ENCODE measurements at regions not wholly inside any gene's neighbourhood (a gene's known extent, or its start where the extent isn't known, plus 50 kb on each side); places are given as distances from the start of the nearest gene placed in this dataset.

DNA sequence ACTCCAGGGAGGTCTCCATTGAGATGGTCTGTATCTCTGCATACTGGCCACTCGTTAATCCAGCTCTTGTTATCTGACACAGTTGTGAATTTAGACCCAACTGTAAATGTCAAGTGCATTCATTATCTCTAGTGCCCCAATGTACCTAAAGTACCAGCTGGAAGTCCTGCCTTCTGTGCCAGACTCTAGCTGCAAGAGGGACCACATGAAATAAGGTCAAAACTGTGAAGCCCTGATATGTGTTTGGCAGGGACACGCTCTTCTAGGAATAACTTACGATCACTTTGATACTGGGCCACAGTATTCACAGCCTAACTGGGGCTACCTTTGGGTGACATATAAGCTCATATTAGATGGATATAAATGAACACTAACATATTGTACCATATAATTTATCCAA lies 268.5 kb downstream of the LRIG3 start:
- Histone ChIP-seq H3K79me2 (ENCODE audit: control insufficient read depth, insufficient read depth, low read length, unreplicated experiment) (no peaks in the 10 kb centered on the region), H3K27ac (ENCODE audit: low read depth, low read length) (no peak overlapping the region), H2AFZ (ENCODE audit: low read length, unreplicated experiment) (no peak overlapping the region), H3K4me3 (ENCODE audit: low read depth, low read length) (no peak overlapping the region), H3K27me3 (ENCODE audit: insufficient read depth, low read length) (no peaks in the 10 kb centered on the region), H3K4me1 (ENCODE audit: control insufficient read depth, insufficient read depth, low read length, unreplicated experiment) (no peaks in the 10 kb centered on the region), H3K36me3 (ENCODE audit: insufficient read depth, low read length) (no peaks in the 10 kb centered on the region)

- H3K4me3 ChIP-seq (ENCODE audit: low read depth, low read length), result no peak overlapping the region
- no peaks in the 10 kb centered on the region for H3K79me2 ChIP-seq (ENCODE audit: control insufficient read depth, insufficient read depth, low read length, unreplicated experiment)
- H3K4me1 ChIP-seq (ENCODE audit: control insufficient read depth, insufficient read depth, low read length, unreplicated experiment), result no peaks in the 10 kb centered on the region
- no peak overlapping the region for H2AFZ ChIP-seq (ENCODE audit: low read length, unreplicated experiment)
- H3K36me3 ChIP-seq (ENCODE audit: insufficient read depth, low read length), result no peaks in the 10 kb centered on the region
- no peaks in the 10 kb centered on the region for H3K27me3 ChIP-seq (ENCODE audit: insufficient read depth, low read length)
- H3K27ac ChIP-seq (ENCODE audit: low read depth, low read length), result no peak overlapping the region
Observed at GRCh38 chr12:58654021-58654420, 266.3 kb downstream of the LRIG3 start.

DNA sequence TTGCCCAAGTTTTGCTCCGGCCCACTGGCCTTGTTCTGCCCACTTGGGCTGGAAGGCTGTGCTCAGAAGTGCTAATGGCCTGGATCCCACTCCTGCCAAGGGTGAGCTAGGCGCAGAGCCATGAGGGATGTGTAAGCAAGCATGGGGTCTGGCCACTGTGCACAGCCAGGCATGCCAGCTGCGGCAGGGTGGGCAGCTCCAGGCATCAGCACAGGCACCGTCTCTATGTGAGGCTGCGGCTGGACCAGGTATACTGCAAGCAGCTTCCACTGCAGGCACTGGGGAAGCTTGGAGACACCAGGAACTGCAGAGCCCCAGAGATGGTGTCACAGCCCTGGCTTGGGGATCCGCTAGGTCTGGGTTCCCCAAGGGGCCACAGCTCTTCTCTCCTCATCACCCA lies 264.9 kb downstream of the LRIG3 start:
- no peaks in the 10 kb centered on the region for H3K79me2 ChIP-seq (ENCODE audit: control insufficient read depth, insufficient read depth, low read length, unreplicated experiment)
- no peaks in the 10 kb centered on the region for H3K4me1 ChIP-seq (ENCODE audit: control insufficient read depth, insufficient read depth, low read length, unreplicated experiment)

DNA sequence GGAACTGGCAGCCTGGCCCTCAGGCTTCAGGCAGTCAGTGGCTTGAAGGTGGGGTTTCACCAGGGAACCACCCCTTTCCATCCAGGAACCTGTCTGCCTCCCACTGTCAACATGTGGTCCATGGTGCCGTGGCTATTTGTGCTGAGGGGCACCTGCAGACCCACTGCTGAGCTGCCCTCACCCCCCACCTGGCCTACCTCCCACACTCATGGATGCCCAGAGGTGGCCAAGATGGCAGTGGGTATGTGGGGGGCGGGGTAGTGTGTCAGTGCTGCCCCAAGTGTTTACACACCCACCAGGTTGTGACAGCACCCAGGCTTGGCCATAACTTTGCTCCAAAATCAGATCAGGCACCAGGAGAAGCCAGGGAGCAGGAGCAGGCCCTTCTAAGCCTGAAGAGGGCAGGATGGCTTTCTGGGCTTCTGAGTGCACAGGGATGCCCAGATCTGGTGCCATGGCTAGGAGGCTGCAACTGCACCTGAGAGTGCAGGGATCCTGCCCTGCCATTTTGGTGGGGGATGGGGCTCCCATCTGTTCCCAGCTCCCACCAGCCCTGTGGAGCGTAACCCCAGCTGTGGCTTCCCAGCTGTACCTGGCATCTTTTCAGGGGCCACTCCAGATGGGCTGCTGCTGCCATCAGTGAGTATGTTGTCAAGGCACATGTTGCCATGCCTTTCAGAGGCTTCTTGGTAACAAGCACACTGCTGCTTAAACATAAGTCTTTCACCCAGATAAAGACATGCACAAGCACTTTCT lies 263.9 kb downstream of the LRIG3 start:
- Histone ChIP-seq H3K36me3 (ENCODE audit: insufficient read depth, low read length) (no peaks in the 10 kb centered on the region), H3K4me1 (ENCODE audit: control insufficient read depth, insufficient read depth, low read length, unreplicated experiment) (no peaks in the 10 kb centered on the region), H2AFZ (ENCODE audit: low read length, unreplicated experiment) (no peak overlapping the region), H3K27me3 (ENCODE audit: insufficient read depth, low read length) (no peaks in the 10 kb centered on the region), H3K27ac (ENCODE audit: low read depth, low read length) (no peak overlapping the region), H3K4me3 (ENCODE audit: low read depth, low read length) (no peak overlapping the region), H3K79me2 (ENCODE audit: control insufficient read depth, insufficient read depth, low read length, unreplicated experiment) (no peaks in the 10 kb centered on the region)

More for the DNA sequence above, 264.9 kb downstream of the LRIG3 start:
- Histone ChIP-seq H3K27ac (ENCODE audit: low read depth, low read length) (no peak overlapping the region), H2AFZ (ENCODE audit: low read length, unreplicated experiment) (no peak overlapping the region), H3K4me3 (ENCODE audit: low read depth, low read length) (no peak overlapping the region), H3K27me3 (ENCODE audit: insufficient read depth, low read length) (no peaks in the 10 kb centered on the region), H3K36me3 (ENCODE audit: insufficient read depth, low read length) (no peaks in the 10 kb centered on the region)

GRCh38 chr12:58657190-58657589 lies 263.1 kb downstream of the LRIG3 start:
- no peak overlapping the region for H3K27ac ChIP-seq (ENCODE audit: low read depth, low read length)
- no peak overlapping the region for H2AFZ ChIP-seq (ENCODE audit: low read length, unreplicated experiment)
- H3K36me3 ChIP-seq (ENCODE audit: insufficient read depth, low read length), result no peaks in the 10 kb centered on the region
- H3K4me3 ChIP-seq (ENCODE audit: low read depth, low read length), result no peak overlapping the region
- no peaks in the 10 kb centered on the region for H3K79me2 ChIP-seq (ENCODE audit: control insufficient read depth, insufficient read depth, low read length, unreplicated experiment)
- no peaks in the 10 kb centered on the region for H3K27me3 ChIP-seq (ENCODE audit: insufficient read depth, low read length)
- H3K4me1 ChIP-seq (ENCODE audit: control insufficient read depth, insufficient read depth, low read length, unreplicated experiment), result no peaks in the 10 kb centered on the region

DNA sequence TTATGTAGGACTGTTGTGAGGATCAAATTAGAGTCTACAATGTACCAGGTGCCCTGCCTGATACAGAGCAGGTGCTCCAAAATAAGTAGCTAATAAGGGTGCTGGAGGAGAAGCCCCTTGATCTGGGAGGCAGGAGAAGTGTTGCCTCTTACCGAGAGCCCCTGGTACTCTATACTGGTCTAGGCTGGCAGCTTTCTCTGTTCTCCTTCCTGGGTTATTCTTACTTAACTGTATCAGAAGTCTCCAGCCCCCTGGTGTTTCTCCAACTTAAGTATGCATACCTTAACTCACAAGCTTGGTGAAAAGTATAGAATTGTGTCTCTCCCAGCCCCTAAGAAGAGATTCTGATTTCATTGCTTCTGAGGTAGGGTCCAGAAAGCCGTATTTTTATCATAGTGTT lies 254.9 kb downstream of the LRIG3 start:
- Histone ChIP-seq H3K27me3 (ENCODE audit: insufficient read depth, low read length) (no peaks in the 10 kb centered on the region), H3K36me3 (ENCODE audit: insufficient read depth, low read length) (no peaks in the 10 kb centered on the region), H3K4me1 (ENCODE audit: control insufficient read depth, insufficient read depth, low read length, unreplicated experiment) (no peaks in the 10 kb centered on the region), H2AFZ (ENCODE audit: low read length, unreplicated experiment) (no peak overlapping the region), H3K4me3 (ENCODE audit: low read depth, low read length) (no peak overlapping the region), H3K79me2 (ENCODE audit: control insufficient read depth, insufficient read depth, low read length, unreplicated experiment) (no peaks in the 10 kb centered on the region), H3K27ac (ENCODE audit: low read depth, low read length) (no peak overlapping the region)

GRCh38 chr12:58668233-58668632 lies 252.1 kb downstream of the LRIG3 start:
- Histone ChIP-seq H3K79me2 (ENCODE audit: control insufficient read depth, insufficient read depth, low read length, unreplicated experiment) (no peaks in the 10 kb centered on the region), H3K27ac (ENCODE audit: low read depth, low read length) (no peak overlapping the region), H2AFZ (ENCODE audit: low read length, unreplicated experiment) (no peak overlapping the region), H3K4me1 (ENCODE audit: control insufficient read depth, insufficient read depth, low read length, unreplicated experiment) (no peaks in the 10 kb centered on the region), H3K36me3 (ENCODE audit: insufficient read depth, low read length) (no peaks in the 10 kb centered on the region), H3K4me3 (ENCODE audit: low read depth, low read length) (no peak overlapping the region), H3K27me3 (ENCODE audit: insufficient read depth, low read length) (no peaks in the 10 kb centered on the region)

- H3K4me1 ChIP-seq (ENCODE audit: control insufficient read depth, insufficient read depth, low read length, unreplicated experiment), result no peaks in the 10 kb centered on the region
- no peaks in the 10 kb centered on the region for H3K36me3 ChIP-seq (ENCODE audit: insufficient read depth, low read length)
- no peak overlapping the region for H3K4me3 ChIP-seq (ENCODE audit: low read depth, low read length)
- no peaks in the 10 kb centered on the region for H3K27me3 ChIP-seq (ENCODE audit: insufficient read depth, low read length)
- no peak overlapping the region for H2AFZ ChIP-seq (ENCODE audit: low read length, unreplicated experiment)
- no peaks in the 10 kb centered on the region for H3K79me2 ChIP-seq (ENCODE audit: control insufficient read depth, insufficient read depth, low read length, unreplicated experiment)
- H3K27ac ChIP-seq (ENCODE audit: low read depth, low read length), result no peak overlapping the region
Observed at GRCh38 chr12:58668871-58669270, 251.4 kb downstream of the LRIG3 start.

DNA sequence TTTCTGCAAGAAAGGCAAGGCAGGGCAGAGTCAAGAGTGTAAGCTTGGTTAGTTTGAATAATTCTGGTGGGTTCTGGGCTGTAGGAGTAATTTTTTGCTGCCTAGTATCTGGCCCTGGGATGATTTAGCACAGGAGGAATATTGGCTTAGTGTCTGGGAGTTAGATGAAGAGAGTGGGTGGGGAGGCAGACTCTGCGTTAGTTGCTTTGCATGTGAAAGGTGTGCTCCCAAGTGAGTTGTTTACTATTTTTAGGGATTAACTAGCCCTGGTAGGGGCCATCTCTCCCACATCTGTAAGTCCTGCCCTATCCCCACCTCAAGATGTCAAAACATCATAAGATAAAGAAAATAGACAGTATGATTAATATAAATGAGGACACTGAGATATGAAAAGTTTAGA lies 249.7 kb downstream of the LRIG3 start:
- Histone ChIP-seq H2AFZ (ENCODE audit: low read length, unreplicated experiment) (no peak overlapping the region), H3K4me1 (ENCODE audit: control insufficient read depth, insufficient read depth, low read length, unreplicated experiment) (no peaks in the 10 kb centered on the region), H3K36me3 (ENCODE audit: insufficient read depth, low read length) (no peaks in the 10 kb centered on the region), H3K4me3 (ENCODE audit: low read depth, low read length) (no peak overlapping the region), H3K27ac (ENCODE audit: low read depth, low read length) (no peak overlapping the region), H3K27me3 (ENCODE audit: insufficient read depth, low read length) (no peaks in the 10 kb centered on the region), H3K79me2 (ENCODE audit: control insufficient read depth, insufficient read depth, low read length, unreplicated experiment) (no peaks in the 10 kb centered on the region)

DNA sequence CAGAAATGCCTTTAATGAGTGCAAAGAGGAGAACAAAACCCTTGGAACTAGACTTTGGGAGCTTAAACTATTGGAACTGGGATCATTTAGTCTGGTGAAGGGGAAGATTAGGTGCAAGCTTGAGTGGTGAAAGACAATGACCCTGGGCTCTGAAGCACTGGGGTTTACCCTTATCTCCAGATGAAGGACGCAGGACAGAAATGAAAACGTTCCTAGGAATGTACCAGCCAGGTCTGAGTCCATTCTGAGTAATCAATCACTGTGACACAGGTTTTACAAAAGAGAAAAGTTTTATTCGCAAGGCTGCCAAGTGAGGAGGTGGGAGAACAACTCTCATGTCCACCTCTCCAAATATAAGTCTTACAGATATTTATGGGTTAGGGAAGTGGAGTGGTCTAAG lies 249.1 kb downstream of the LRIG3 start:
- Histone ChIP-seq H2AFZ (ENCODE audit: low read length, unreplicated experiment) (no peak overlapping the region), H3K27me3 (ENCODE audit: insufficient read depth, low read length) (no peaks in the 10 kb centered on the region), H3K27ac (ENCODE audit: low read depth, low read length) (no peak overlapping the region), H3K36me3 (ENCODE audit: insufficient read depth, low read length) (no peaks in the 10 kb centered on the region), H3K4me3 (ENCODE audit: low read depth, low read length) (no peak overlapping the region), H3K4me1 (ENCODE audit: control insufficient read depth, insufficient read depth, low read length, unreplicated experiment) (no peaks in the 10 kb centered on the region), H3K79me2 (ENCODE audit: control insufficient read depth, insufficient read depth, low read length, unreplicated experiment) (no peaks in the 10 kb centered on the region)

GRCh38 chr12:58673021-58673420 lies 247.3 kb downstream of the LRIG3 start:
- no peak overlapping the region for H2AFZ ChIP-seq (ENCODE audit: low read length, unreplicated experiment)
- no peaks in the 10 kb centered on the region for H3K36me3 ChIP-seq (ENCODE audit: insufficient read depth, low read length)
- H3K4me3 ChIP-seq (ENCODE audit: low read depth, low read length), result no peak overlapping the region
- no peaks in the 10 kb centered on the region for H3K4me1 ChIP-seq (ENCODE audit: control insufficient read depth, insufficient read depth, low read length, unreplicated experiment)
- H3K79me2 ChIP-seq (ENCODE audit: control insufficient read depth, insufficient read depth, low read length, unreplicated experiment), result no peaks in the 10 kb centered on the region
- no peaks in the 10 kb centered on the region for H3K27me3 ChIP-seq (ENCODE audit: insufficient read depth, low read length)
- no peak overlapping the region for H3K27ac ChIP-seq (ENCODE audit: low read depth, low read length)
